K562 (cell line): ENCODE measurements at regions not wholly inside any gene's neighbourhood (a gene's known extent, or its start where the extent isn't known, plus 50 kb on each side); places are given as distances from the start of the nearest gene placed in this dataset.

Experiments
- ATAC-seq: fragments of 200-7000 bp; cut with Tn5 transposase; 3 replicates; pipeline ENCODE4 v1.9.1; 2020; ENCODE audit warnings: moderate library complexity
- BruUV-seq: library from RNA; stranded (reverse); fragments of 400-500 nt; replicated peaks from 2 replicates; lab custom pipeline; 2021; lab: Mats Ljungman, UMichigan
- CTCF ChIA-PET: fragments of 300-600 bp; formaldehyde crosslinking; extraction: SDS; loops from one replicate; lab custom pipeline; 2021; ENCODE audit warnings: low intra/inter-chr PET ratio; lab: Yijun Ruan, JAX
- POLR2A ChIA-PET: fragments of 300-600, 350-650 bp; sonication (Branson Sonifier 250); formaldehyde crosslinking; extraction: SDS; loops from one replicate; lab custom pipeline; 2021; ENCODE audit warnings: antibody characterized with exemption, inconsistent platforms; lab: Yijun Ruan, JAX
- DNase-seq, 4 experiments: peaks; one replicate each; pipeline versions ENCODE4 v3.0.0 to v3.0.0-alpha.2; 2011 to 2018; ENCODE audit warnings: low spot score in 3 of 4, mixed read lengths in 3 of 4; ENCODE audit errors: extremely low read depth in 1 of 4
- FAIRE-seq: peaks from 2 replicates; lab custom pipeline; 2011; peaks lifted over from hg19 to GRCh38; lab: Jason Lieb, UNC
- H2AFZ ChIP-seq: 2 replicates; pipeline ENCODE4 v1.6.0; 2011; ENCODE audit warnings: low read depth, low read length, control low read depth, inconsistent platforms
- H3K27ac ChIP-seq: fragments of 200-600 bp; 3 replicates; pipeline ENCODE4 v1.8.0; 2011; ENCODE audit warnings: low read depth, mild to moderate bottlenecking, control low read depth, inconsistent platforms, low read length, moderate library complexity, mixed read lengths; ENCODE audit errors: extremely low read depth
- H3K27me3 ChIP-seq, 2 experiments: fragments of 300-600 bp in 1 of 2; 2 replicates in 1 of 2; 3 replicates in 1 of 2; pipeline versions ENCODE4 v1.6.0 to v1.8.0; 2011; ENCODE audit warnings: inconsistent platforms in 2 of 2, low read length in 2 of 2, mild to moderate bottlenecking in 1 of 2, mixed read lengths in 1 of 2, moderate library complexity in 1 of 2; ENCODE audit not compliant: control insufficient read depth in 2 of 2, insufficient read depth in 2 of 2
- H3K36me3 ChIP-seq: fragments of 300-600 bp; 3 replicates; pipeline ENCODE4 v1.8.0; 2011; ENCODE audit warnings: mild to moderate bottlenecking, low read length, inconsistent platforms; ENCODE audit not compliant: control insufficient read depth, insufficient read depth
- H3K4me1 ChIP-seq, 2 experiments: fragments of 200-600 bp in 1 of 2; replicated peaks in 1 of 2; 2 replicates in 1 of 2; 3 replicates in 1 of 2; pipeline versions ENCODE4 v1.5.1 to v1.8.0; 2011; ENCODE audit warnings: inconsistent platforms in 2 of 2, low read length in 2 of 2, mild to moderate bottlenecking in 1 of 2, mixed read lengths in 1 of 2, moderate library complexity in 1 of 2; ENCODE audit not compliant: control insufficient read depth in 2 of 2, insufficient read depth in 2 of 2
- H3K4me2 ChIP-seq: 2 replicates; pipeline ENCODE4 v1.6.1; 2011; ENCODE audit warnings: low read length, control low read depth, inconsistent platforms, mixed read lengths; ENCODE audit not compliant: insufficient read depth
- H3K4me3 ChIP-seq: fragments of 200-600 bp; sonication (generic), shearing (Covaris generic); 2 replicates; pipeline ENCODE4 v1.5.1; 2016; ENCODE audit warnings: control low read depth, inconsistent platforms
- H3K79me2 ChIP-seq: fragments of 200-600 bp; 3 replicates; pipeline ENCODE4 v1.8.0; 2011; ENCODE audit warnings: low read length, inconsistent platforms; ENCODE audit not compliant: control insufficient read depth, insufficient read depth
- H3K9ac ChIP-seq, 2 experiments: 2 replicates each; pipeline versions ENCODE4 v1.6.0 to v1.6.1; 2011; ENCODE audit warnings: low read depth in 2 of 2, low read length in 2 of 2, control low read depth in 1 of 2, inconsistent platforms in 1 of 2, mild to moderate bottlenecking in 1 of 2, mixed read lengths in 1 of 2; ENCODE audit not compliant: insufficient read depth in 1 of 2
- H3K9me1 ChIP-seq: one replicate; pipeline ENCODE4 v1.6.0; 2011; ENCODE audit warnings: inconsistent platforms, mild to moderate bottlenecking, low read length, moderate library complexity; ENCODE audit not compliant: control insufficient read depth, insufficient read depth
- H3K9me3 ChIP-seq: replicated peaks from 2 replicates; pipeline ENCODE4 v1.5.1; 2011; ENCODE audit warnings: low read depth, low read length, inconsistent platforms; ENCODE audit not compliant: control insufficient read depth, insufficient read depth
- H4K20me1 ChIP-seq: replicated peaks from 2 replicates; pipeline ENCODE4 v1.6.1; 2011; ENCODE audit warnings: low read length, inconsistent platforms, mixed read lengths; ENCODE audit not compliant: control insufficient read depth, insufficient read depth
- GATA2 ChIP-seq: sonication (generic); formaldehyde crosslinking; IDR thresholded peaks from 2 replicates; pipeline ENCODE4 v1.4.0; 2020; ENCODE audit warnings: mild to moderate bottlenecking, missing genetic modification reagents
- GTF3C2 ChIP-seq: IDR thresholded peaks from 3 replicates; pipeline ENCODE4 v1.6.1; 2011; ENCODE audit warnings: borderline replicate concordance, mild to moderate bottlenecking, moderate library complexity; ENCODE audit not compliant: insufficient read length; ENCODE audit errors: extremely low read depth
- NR1H2 ChIP-seq: sonication (generic); formaldehyde crosslinking; IDR thresholded peaks from 2 replicates; pipeline ENCODE4 v1.4.0; 2020; ENCODE audit warnings: mild to moderate bottlenecking, missing genetic modification reagents
- PCBP2 ChIP-seq: fragments of 200-400 bp; formaldehyde crosslinking; IDR thresholded peaks from 2 replicates; pipeline ENCODE4 v1.6.1; 2018; ENCODE audit warnings: low read length, low read depth, mild to moderate bottlenecking, moderate library complexity; ENCODE audit not compliant: poor library complexity, severe bottlenecking
- PURB ChIP-seq: sonication (generic); formaldehyde crosslinking; IDR thresholded peaks from 2 replicates; pipeline ENCODE4 v1.9.0; 2021; ENCODE audit warnings: low read depth, mild to moderate bottlenecking, missing genetic modification reagents
- RBM34 ChIP-seq: fragments of 200-400 bp; formaldehyde crosslinking; IDR thresholded peaks from 2 replicates; pipeline ENCODE4 v1.6.1; 2018; ENCODE audit warnings: low read length, borderline replicate concordance; ENCODE audit not compliant: insufficient read depth
- ZNF395 ChIP-seq: fragments of 200-800 bp; sonication (Bioruptor generic); IDR thresholded peaks from 2 replicates; pipeline ENCODE4 v1.6.1; 2017; ENCODE audit warnings: missing genetic modification characterization, missing compliant biosample characterization
- WGBS: fragments of 100-300 bp; shearing (Covaris generic); methylation state at CpG from one replicate; pipeline ENCODE4 v1.1.6; 2016; ENCODE audit warnings: low coverage, mixed read lengths; ENCODE audit not compliant: insufficient coverage; ENCODE audit errors: missing lambda C conversion rate; 5-methylcytosine and 5-hydroxymethylcytosine counted together
- in situ Hi-C: fragments of 300-500 bp; cut with MboI; formaldehyde crosslinking; loops from 4 replicates; pipeline ENCODE4 v1.15.0; 2018; ENCODE audit warnings: inconsistent platforms, mixed read lengths
- intact Hi-C: fragments of 100-400 bp; cut with micrococcal nuclease; formaldehyde crosslinking; loops from 2 replicates; pipeline ENCODE4 v1.14.2; 2022

DNA sequence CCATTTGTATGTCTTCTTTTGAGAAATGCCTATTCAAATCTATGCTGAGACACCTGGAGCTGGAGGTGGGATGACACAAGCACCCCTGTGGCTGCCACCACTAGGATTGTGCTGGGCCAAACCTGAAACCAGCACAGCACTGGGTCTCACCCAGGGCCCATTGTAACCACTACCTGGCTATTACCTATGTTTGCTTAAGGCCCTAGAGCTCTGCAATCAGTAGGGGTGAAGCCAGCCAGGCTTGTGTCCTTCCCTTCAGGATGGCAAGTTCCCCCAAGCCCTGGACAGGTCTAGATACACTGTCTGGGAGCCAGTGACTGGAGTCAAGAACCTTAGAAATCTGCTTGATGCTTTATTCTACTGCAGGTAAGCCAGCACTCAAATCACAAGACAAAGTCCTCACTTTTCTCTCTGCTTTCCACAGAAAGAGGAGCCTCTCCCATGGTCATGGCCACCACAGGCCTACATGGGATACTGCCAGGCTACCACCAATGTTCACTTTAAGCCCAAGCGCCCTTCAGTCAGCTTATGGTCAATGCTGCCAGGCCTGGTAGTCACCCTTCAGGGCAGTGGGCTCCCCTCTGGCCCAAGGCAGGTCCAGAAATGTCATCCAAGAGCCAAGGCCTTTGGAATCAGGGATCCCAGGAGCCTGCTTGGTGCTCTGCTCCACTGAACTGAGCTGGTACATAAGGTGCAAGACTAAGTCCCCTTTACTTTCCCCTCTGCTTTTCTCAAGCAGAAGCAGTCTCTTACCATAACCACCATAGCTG, 105.3 kb downstream of the BMS1 start:
- no peaks in the 10 kb centered on the region for H4K20me1 ChIP-seq
- ChIA-PET POLR2A (interaction anchor here (0.6 kb wide), 1 partner anchor 13 kb away, joined by 3 read pairs; no protein-coding TSS in a partner anchor), CTCF (no interaction called here)
- intact Hi-C loops: no loop called here
- H2AFZ ChIP-seq: no peak overlapping the region
- H3K4me1 ChIP-seq: peaks cover 0 to 3% of the 10 kb centered on the region in 2 experiments; a peak in 1 of 5 replicates
- H3K4me2 ChIP-seq: no peak overlapping the region
- in situ Hi-C loops: no loop called here
- no peaks in the 10 kb centered on the region for H3K36me3 ChIP-seq
- 0% methylated on average over 1 of the region's 1 CpG for WGBS
- H3K27me3 ChIP-seq: no peaks in the 10 kb centered on the region; a peak in 1 of 5 replicates
- DNase-seq: no peak
- ATAC-seq: no peak
- H3K9me1 ChIP-seq: no peaks in the 10 kb centered on the region
- no peak for TF ChIP-seq GTF3C2
- no peak for TF ChIP-seq GATA2
- no peak for TF ChIP-seq PCBP2
- TF ChIP-seq ZNF395: no peak
- TF ChIP-seq PURB (CRISPR knock-in tag): no peak
- no peak for TF ChIP-seq RBM34
- TF ChIP-seq NR1H2 (CRISPR knock-in tag): no peak
- no peak overlapping the region for H3K9ac ChIP-seq
- no peaks in the 10 kb centered on the region for H3K79me2 ChIP-seq
- FAIRE-seq: no peak
- no peak overlapping the region for H3K27ac ChIP-seq
- H3K4me3 ChIP-seq: no peak overlapping the region
- no TSS peak for BruUV-seq
- no peaks in the 10 kb centered on the region for H3K9me3 ChIP-seq
